Nephron (organoid): ENCODE measurements at regions not wholly inside any gene's neighbourhood (a gene's known extent, or its start where the extent isn't known, plus 50 kb on each side); places are given as distances from the start of the nearest gene placed in this dataset.

Experiments
- H3K27ac Mint-ChIP-seq, 3 experiments: 2 replicates each; pipeline ENCODE4 v1.8.0; 2020; ENCODE audit warnings: mixed read lengths in 3 of 3, mild to moderate bottlenecking in 2 of 3, moderate library complexity in 1 of 3
- H3K27me3 Mint-ChIP-seq: 2 replicates; pipeline ENCODE4 v1.8.0; 2021; ENCODE audit warnings: low read depth, mild to moderate bottlenecking, moderate library complexity, mixed read lengths
- H3K36me3 Mint-ChIP-seq: 2 replicates; pipeline ENCODE4 v1.8.0; 2020; ENCODE audit warnings: low read depth, mixed read lengths
- H3K4me1 Mint-ChIP-seq: 2 replicates; pipeline ENCODE4 v1.8.0; 2020; ENCODE audit warnings: mixed read lengths
- H3K4me3 Mint-ChIP-seq, 3 experiments: 2 replicates each; pipeline ENCODE4 v1.8.0; 2020; ENCODE audit warnings: mild to moderate bottlenecking in 3 of 3, mixed read lengths in 3 of 3, moderate library complexity in 2 of 3
- H3K9me3 Mint-ChIP-seq: 2 replicates; pipeline ENCODE4 v1.8.0; 2020; ENCODE audit warnings: mixed read lengths
- CTCF ChIP-seq, 3 experiments: fragments of 200-600 bp; sonication (generic); IDR thresholded peaks; one replicate each; pipeline ENCODE4 v1.5.0; 2021; ENCODE audit warnings: antibody characterized with exemption in 3 of 3; ENCODE audit not compliant: unreplicated experiment in 3 of 3

GRCh38 chr13:95474992-95475391, 77.5 kb upstream of the CLDN10 start:
- no peak for TF ChIP-seq CTCF (IDR thresholded peaks at IDR 0.05; ENCODE audit: unreplicated experiment in 3 of 3)
- Mint-ChIP-seq H3K27ac (no peak overlapping the region), H3K36me3 (no peaks in the 10 kb centered on the region), H3K4me3 (no peak overlapping the region), H3K9me3 (no peaks in the 10 kb centered on the region), H3K4me1 (peaks cover 13% of the 10 kb centered on the region), H3K27me3 (peaks cover 21% of the 10 kb centered on the region)

- no peak overlapping the region for H3K27ac Mint-ChIP-seq
- peaks cover 25% of the 10 kb centered on the region for H3K27me3 Mint-ChIP-seq
- TF ChIP-seq CTCF (IDR thresholded peaks at IDR 0.05; ENCODE audit: unreplicated experiment in 3 of 3): no peak
- H3K36me3 Mint-ChIP-seq: no peaks in the 10 kb centered on the region
- H3K9me3 Mint-ChIP-seq: no peaks in the 10 kb centered on the region
- no peak overlapping the region for H3K4me3 Mint-ChIP-seq
- peaks cover 6% of the 10 kb centered on the region for H3K4me1 Mint-ChIP-seq
Measured at GRCh38 chr13:95477187-95477586, 75.3 kb upstream of the CLDN10 start.

GRCh38 chr13:95479731-95480130, 72.8 kb upstream of the CLDN10 start:
- no peaks in the 10 kb centered on the region for H3K36me3 Mint-ChIP-seq
- no peak overlapping the region for H3K4me3 Mint-ChIP-seq
- H3K4me1 Mint-ChIP-seq: peaks cover 6% of the 10 kb centered on the region
- H3K27me3 Mint-ChIP-seq: peaks cover 25% of the 10 kb centered on the region
- H3K27ac Mint-ChIP-seq: no peak overlapping the region
- H3K9me3 Mint-ChIP-seq: no peaks in the 10 kb centered on the region
- TF ChIP-seq CTCF (IDR thresholded peaks at IDR 0.05; ENCODE audit: unreplicated experiment in 3 of 3): no peak

- no peak overlapping the region for H3K4me3 Mint-ChIP-seq
- peaks cover 25% of the 10 kb centered on the region for H3K27me3 Mint-ChIP-seq
- H3K9me3 Mint-ChIP-seq: no peaks in the 10 kb centered on the region
- no peak overlapping the region for H3K27ac Mint-ChIP-seq
- no peak for TF ChIP-seq CTCF (IDR thresholded peaks at IDR 0.05; ENCODE audit: unreplicated experiment in 3 of 3)
- H3K36me3 Mint-ChIP-seq: no peaks in the 10 kb centered on the region
- peaks cover 6% of the 10 kb centered on the region for H3K4me1 Mint-ChIP-seq
Measured at GRCh38 chr13:95480131-95480545, 72.4 kb upstream of the CLDN10 start.

GRCh38 chr13:95480791-95481780, 71.4 kb upstream of the CLDN10 start:
- TF ChIP-seq CTCF (IDR thresholded peaks at IDR 0.05; ENCODE audit: unreplicated experiment in 3 of 3): no peak
- H3K9me3 Mint-ChIP-seq: no peaks in the 10 kb centered on the region
- no peak overlapping the region for H3K4me3 Mint-ChIP-seq
- H3K4me1 Mint-ChIP-seq: peaks cover 6% of the 10 kb centered on the region
- H3K27me3 Mint-ChIP-seq: peaks cover 22% of the 10 kb centered on the region
- no peaks in the 10 kb centered on the region for H3K36me3 Mint-ChIP-seq
- no peak overlapping the region for H3K27ac Mint-ChIP-seq

- no peaks in the 10 kb centered on the region for H3K9me3 Mint-ChIP-seq
- H3K36me3 Mint-ChIP-seq: no peaks in the 10 kb centered on the region
- no peak overlapping the region for H3K4me3 Mint-ChIP-seq
- H3K27me3 Mint-ChIP-seq: peaks cover 8% of the 10 kb centered on the region
- no peak overlapping the region for H3K27ac Mint-ChIP-seq
- no peak for TF ChIP-seq CTCF (IDR thresholded peaks at IDR 0.05; ENCODE audit: unreplicated experiment in 3 of 3)
- H3K4me1 Mint-ChIP-seq: peaks cover 12% of the 10 kb centered on the region
Measured at GRCh38 chr13:95484052-95484451, 68.5 kb upstream of the CLDN10 start.
